Transverse colon (tissue), 4 donors: ENCODE measurements at regions not wholly inside any gene's neighbourhood (a gene's known extent, or its start where the extent isn't known, plus 50 kb on each side); places are given as distances from the start of the nearest gene placed in this dataset.

ENCODE experiments used
- DNase-seq: peaks from one replicate; pipeline ENCODE4 v3.0.0-alpha.2; 2019
- H3K27ac ChIP-seq, 4 donors: fragments of 200-600 bp; sonication (generic); 2 replicates each; pipeline ENCODE4 v1.5.1; 2016 to 2018; ENCODE audit warnings: inconsistent platforms in 4 of 4
- H3K27me3 ChIP-seq: fragments of 200-600 bp; sonication (generic); 2 replicates; pipeline ENCODE4 v1.5.1; 2017; ENCODE audit warnings: inconsistent platforms
- H3K36me3 ChIP-seq, 4 donors: fragments of 200-600 bp; sonication (generic); 2 replicates each; pipeline ENCODE4 v1.5.1; 2017 to 2019; ENCODE audit warnings: inconsistent platforms in 4 of 4
- H3K4me1 ChIP-seq, 4 donors: fragments of 200-600 bp; sonication (generic); 2 replicates each; pipeline ENCODE4 v1.5.1; 2017 to 2020; ENCODE audit warnings: inconsistent platforms in 4 of 4
- H3K4me3 ChIP-seq, 4 donors: fragments of 200-600 bp; sonication (generic); 1 replicate in 1 of 4; 2 replicates in 3 of 4; pipeline versions ENCODE4 v1.5.1 to v1.6.1; 2017 to 2019; ENCODE audit warnings: inconsistent platforms in 4 of 4
- H3K9me3 ChIP-seq, 2 donors: fragments of 200-600 bp; sonication (generic); 2 replicates each; pipeline ENCODE4 v1.5.1; 2017 to 2019; ENCODE audit warnings: inconsistent platforms in 2 of 2
- EP300 ChIP-seq: sonication (generic); formaldehyde crosslinking; IDR thresholded peaks from one replicate; pipeline ENCODE4 v1.6.1; 2017; ENCODE audit warnings: antibody characterized with exemption, low read depth
- POLR2A ChIP-seq: fragments of 450-650 bp; IDR thresholded peaks from one replicate; pipeline ENCODE4 v1.6.1; 2016; ENCODE audit warnings: antibody characterized with exemption, mild to moderate bottlenecking, moderate library complexity
- POLR2AphosphoS5 ChIP-seq, 3 donors: sonication (generic); formaldehyde crosslinking; IDR thresholded peaks; one replicate each; pipeline ENCODE4 v1.6.1; 2016; ENCODE audit warnings: antibody characterized with exemption in 3 of 3
- WGBS, 2 donors: methylation state at CpG; one replicate each; pipeline ENCODE4 v1.1.5; 2018; ENCODE audit warnings: low coverage in 1 of 2; 5-methylcytosine and 5-hydroxymethylcytosine counted together
- in situ Hi-C, 4 donors: fragments of 200-750 bp; cut with MboI; loops; one replicate each; pipeline versions ENCODE4 v1.15.0 to v1.15.1; 2017; ENCODE audit warnings: low sequenced_read_pairs in 3 of 4, low pct_ligation_motif_present in 1 of 4, low pct_unique_long_range_greater_than_20kb in 1 of 4
- intact Hi-C: fragments of 100-400 bp; cut with DNase I; formaldehyde crosslinking; loops from one replicate; pipeline ENCODE4 v1.15.1; 2023; ENCODE audit warnings: low total_unique reads
- TF ChIP-seq, protein P1 (sequence below), 5 experiments: fragments of 200-600 bp in 3 of 5; fragments of 450-650 bp in 2 of 5; sonication (generic) in 3 of 5; IDR thresholded peaks; 1 replicate in 2 of 5; 2 replicates in 3 of 5; pipeline ENCODE4 v1.5.1; 2016 to 2017; ENCODE audit warnings: antibody characterized with exemption in 5 of 5, inconsistent platforms in 3 of 5, mild to moderate bottlenecking in 2 of 5, moderate library complexity in 1 of 5

DNA sequence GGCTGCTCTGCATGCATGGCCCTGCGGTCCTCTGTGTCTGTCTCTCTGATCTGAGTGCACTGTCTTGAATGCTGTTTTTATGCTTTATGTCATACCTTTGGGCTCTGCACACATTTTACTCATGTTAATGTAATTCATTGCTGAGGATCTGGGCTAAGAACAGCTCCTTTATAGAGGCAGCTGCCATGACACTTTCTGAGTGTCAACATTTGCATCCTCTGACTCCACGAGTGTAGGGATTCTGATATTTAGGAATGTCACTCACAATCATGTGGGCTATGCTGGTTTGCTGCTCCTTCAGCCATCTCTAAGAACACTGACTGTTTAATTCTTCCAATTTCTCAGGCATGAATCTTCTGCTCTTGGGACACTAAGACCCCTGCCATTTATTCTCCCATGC is 192.2 kb upstream of the CPEB2 start:
- no peak for TF ChIP-seq POLR2A
- no peak for TF ChIP-seq EP300
- no peak for TF ChIP-seq POLR2AphosphoS5 (IDR thresholded peaks at IDR 0.05)
- TF ChIP-seq, protein P1, sequence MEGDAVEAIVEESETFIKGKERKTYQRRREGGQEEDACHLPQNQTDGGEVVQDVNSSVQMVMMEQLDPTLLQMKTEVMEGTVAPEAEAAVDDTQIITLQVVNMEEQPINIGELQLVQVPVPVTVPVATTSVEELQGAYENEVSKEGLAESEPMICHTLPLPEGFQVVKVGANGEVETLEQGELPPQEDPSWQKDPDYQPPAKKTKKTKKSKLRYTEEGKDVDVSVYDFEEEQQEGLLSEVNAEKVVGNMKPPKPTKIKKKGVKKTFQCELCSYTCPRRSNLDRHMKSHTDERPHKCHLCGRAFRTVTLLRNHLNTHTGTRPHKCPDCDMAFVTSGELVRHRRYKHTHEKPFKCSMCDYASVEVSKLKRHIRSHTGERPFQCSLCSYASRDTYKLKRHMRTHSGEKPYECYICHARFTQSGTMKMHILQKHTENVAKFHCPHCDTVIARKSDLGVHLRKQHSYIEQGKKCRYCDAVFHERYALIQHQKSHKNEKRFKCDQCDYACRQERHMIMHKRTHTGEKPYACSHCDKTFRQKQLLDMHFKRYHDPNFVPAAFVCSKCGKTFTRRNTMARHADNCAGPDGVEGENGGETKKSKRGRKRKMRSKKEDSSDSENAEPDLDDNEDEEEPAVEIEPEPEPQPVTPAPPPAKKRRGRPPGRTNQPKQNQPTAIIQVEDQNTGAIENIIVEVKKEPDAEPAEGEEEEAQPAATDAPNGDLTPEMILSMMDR (IDR thresholded peaks at IDR 0.05): no peak
- Histone ChIP-seq H3K9me3 (no peaks in the 10 kb centered on the region), H3K36me3 (no peaks in the 10 kb centered on the region), H3K27ac (no peak overlapping the region), H3K4me3 (no peak overlapping the region), H3K27me3 (no peaks in the 10 kb centered on the region), H3K4me1 (no peaks in the 10 kb centered on the region)
- in situ Hi-C loops: no loop called here
- 55 to 74% methylated on average over 2 of the region's 2 CpGs for WGBS, 2 donors
- DNase-seq: no peak
- intact Hi-C loops: no loop called here

DNA sequence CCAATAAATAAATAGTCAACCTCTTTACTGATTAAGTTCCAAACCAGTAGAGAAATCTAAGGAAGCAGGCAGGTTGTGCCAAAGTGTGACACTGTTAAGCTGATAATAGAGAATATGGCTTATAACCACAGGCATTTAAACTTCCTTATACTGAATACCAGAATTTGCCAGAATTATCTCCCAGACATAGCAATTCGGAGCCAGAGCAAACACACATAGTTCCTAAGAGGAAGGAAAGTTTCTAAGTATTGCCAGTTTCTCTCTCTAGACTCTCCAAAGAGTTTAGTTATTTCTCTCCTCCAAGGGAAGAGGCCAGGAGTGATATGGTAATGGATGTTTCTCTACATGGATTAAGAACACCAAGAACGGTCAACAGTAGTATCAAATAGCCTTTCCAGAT is 191.7 kb upstream of the CPEB2 start:
- H3K9me3 ChIP-seq: no peaks in the 10 kb centered on the region
- TF ChIP-seq POLR2AphosphoS5 (IDR thresholded peaks at IDR 0.05) (no peak), POLR2A (no peak), EP300 (no peak)
- TF ChIP-seq, protein P1 (IDR thresholded peaks at IDR 0.05): no peak
- H3K4me1 ChIP-seq: no peaks in the 10 kb centered on the region
- H3K27ac ChIP-seq: no peak overlapping the region
- H3K4me3 ChIP-seq: no peak overlapping the region
- H3K27me3 ChIP-seq: no peaks in the 10 kb centered on the region
- no peak for DNase-seq
- 56 to 72% methylated on average over 2 of the region's 2 CpGs for WGBS, 2 donors
- intact Hi-C loops: no loop called here
- H3K36me3 ChIP-seq: no peaks in the 10 kb centered on the region
- in situ Hi-C loops: no loop called here

DNA sequence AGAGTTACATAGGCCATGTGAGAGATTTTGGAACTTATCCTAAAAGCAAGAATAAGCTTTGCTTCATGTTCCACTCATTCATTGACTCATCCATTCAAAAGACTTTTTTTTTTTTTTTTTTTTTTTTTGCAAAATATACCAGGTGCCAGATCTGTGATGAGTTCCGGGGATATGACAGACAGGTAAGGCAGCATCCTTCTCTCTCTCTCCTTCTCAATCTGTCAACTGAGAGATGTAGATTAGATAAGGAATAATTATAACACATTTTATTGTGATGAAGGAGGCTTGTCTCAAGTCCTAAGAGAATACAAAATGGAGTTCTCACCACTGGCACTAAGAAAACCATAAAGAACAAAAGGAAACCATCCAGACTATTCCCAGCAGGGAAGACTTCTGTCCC is 190.2 kb upstream of the CPEB2 start:
- Histone ChIP-seq H3K9me3 (no peaks in the 10 kb centered on the region), H3K27me3 (no peaks in the 10 kb centered on the region), H3K4me3 (no peak overlapping the region), H3K4me1 (peaks cover 0 to 3% (median 0%) of the 10 kb centered on the region in 4 donors), H3K36me3 (no peaks in the 10 kb centered on the region), H3K27ac (no peak overlapping the region)
- in situ Hi-C loops (no loop called here), intact Hi-C loops (no loop called here)
- WGBS, 2 donors: 100% methylated on average over 1 of the region's 1 CpG; no CpG with 5 or more reads in 1 of the 2 donors
- TF ChIP-seq, protein P1 (IDR thresholded peaks at IDR 0.05): no peak
- TF ChIP-seq POLR2A: no peak
- TF ChIP-seq POLR2AphosphoS5 (IDR thresholded peaks at IDR 0.05): no peak
- TF ChIP-seq EP300: no peak
- DNase-seq: no peak

DNA sequence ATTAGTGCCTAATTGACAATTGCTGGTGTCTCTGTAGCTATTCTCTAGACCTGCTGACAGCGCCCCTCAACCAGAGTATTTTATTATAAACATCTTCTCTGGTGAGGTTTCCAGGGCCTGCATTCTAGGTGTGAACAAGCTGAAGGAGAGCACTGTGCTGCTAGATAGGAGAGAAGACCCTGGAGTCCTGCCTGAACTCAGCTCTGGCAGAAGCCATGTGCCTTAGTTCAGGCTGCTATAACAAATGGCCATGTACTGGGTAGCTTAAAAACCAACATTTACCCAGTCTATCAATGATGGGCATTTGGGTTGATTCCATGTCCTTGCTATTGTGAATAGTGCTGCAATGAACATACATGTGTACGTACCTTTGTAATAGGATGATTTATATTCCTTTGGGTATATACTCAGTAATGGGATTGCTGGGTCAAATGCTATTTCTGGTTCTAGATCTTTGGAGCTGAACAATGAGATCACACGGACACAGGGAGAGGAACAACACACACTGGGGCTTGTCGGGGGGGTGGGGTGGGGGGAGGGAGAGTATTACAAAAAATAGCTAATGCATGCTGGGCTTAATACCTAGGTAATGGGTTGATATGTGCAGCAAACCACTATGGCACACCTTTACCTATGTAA is 185.5 kb upstream of the CPEB2 start:
- Histone ChIP-seq H3K27me3 (no peaks in the 10 kb centered on the region), H3K9me3 (no peaks in the 10 kb centered on the region), H3K27ac (no peak overlapping the region), H3K36me3 (no peaks in the 10 kb centered on the region), H3K4me3 (no peak overlapping the region), H3K4me1 (peaks cover 0 to 3% (median 0%) of the 10 kb centered on the region in 4 donors)
- in situ Hi-C loops: no loop called here
- TF ChIP-seq, protein P1 (IDR thresholded peaks at IDR 0.05): no peak
- TF ChIP-seq POLR2A (no peak), EP300 (no peak), POLR2AphosphoS5 (IDR thresholded peaks at IDR 0.05) (no peak)
- no peak for DNase-seq
- intact Hi-C loops: no loop called here
- WGBS, 2 donors: 78% methylated on average over 4 of the region's 4 CpGs; no CpG with 5 or more reads in 1 of the 2 donors
